ENCODE measurements at regions not wholly inside any gene's neighbourhood (a gene's known extent, or its start where the extent isn't known, plus 50 kb on each side); places are given as distances from the start of the nearest gene placed in this dataset.

DNA sequence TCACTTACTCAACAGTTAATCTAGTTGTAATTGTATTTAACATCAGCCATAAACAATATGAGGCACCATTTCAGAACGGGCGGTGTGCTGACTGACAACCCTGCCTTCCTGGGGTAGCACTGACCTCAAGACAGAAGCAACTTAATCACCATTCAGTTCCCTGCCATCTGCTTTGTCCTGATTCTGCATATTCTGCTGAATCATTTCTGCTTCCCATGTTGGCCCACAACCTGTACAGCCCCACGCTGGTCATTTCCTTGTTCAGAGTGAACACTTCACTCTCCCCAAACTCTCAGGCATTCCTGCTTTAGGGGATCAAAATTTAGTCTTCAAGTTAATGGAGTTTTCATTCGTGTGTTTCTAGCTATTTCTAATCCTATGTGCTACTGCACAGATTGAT is 132.3 kb upstream of the ZBED5 start:
- Histone ChIP-seq H3K27ac (no peak overlapping the region), H3K4me3 (no peak overlapping the region), H3K36me3 (no peaks in the 10 kb centered on the region), H3K9me3 (no peaks in the 10 kb centered on the region), H3K27me3 (no peaks in the 10 kb centered on the region), H3K4me1 (no peaks in the 10 kb centered on the region)
- TF ChIP-seq, protein P1, sequence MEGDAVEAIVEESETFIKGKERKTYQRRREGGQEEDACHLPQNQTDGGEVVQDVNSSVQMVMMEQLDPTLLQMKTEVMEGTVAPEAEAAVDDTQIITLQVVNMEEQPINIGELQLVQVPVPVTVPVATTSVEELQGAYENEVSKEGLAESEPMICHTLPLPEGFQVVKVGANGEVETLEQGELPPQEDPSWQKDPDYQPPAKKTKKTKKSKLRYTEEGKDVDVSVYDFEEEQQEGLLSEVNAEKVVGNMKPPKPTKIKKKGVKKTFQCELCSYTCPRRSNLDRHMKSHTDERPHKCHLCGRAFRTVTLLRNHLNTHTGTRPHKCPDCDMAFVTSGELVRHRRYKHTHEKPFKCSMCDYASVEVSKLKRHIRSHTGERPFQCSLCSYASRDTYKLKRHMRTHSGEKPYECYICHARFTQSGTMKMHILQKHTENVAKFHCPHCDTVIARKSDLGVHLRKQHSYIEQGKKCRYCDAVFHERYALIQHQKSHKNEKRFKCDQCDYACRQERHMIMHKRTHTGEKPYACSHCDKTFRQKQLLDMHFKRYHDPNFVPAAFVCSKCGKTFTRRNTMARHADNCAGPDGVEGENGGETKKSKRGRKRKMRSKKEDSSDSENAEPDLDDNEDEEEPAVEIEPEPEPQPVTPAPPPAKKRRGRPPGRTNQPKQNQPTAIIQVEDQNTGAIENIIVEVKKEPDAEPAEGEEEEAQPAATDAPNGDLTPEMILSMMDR (IDR thresholded peaks at IDR 0.05): no peak
- DNase-seq: no peak
- intact Hi-C loops (cut with DNase I; ENCODE audit: low total_unique reads): no loop called here

DNA sequence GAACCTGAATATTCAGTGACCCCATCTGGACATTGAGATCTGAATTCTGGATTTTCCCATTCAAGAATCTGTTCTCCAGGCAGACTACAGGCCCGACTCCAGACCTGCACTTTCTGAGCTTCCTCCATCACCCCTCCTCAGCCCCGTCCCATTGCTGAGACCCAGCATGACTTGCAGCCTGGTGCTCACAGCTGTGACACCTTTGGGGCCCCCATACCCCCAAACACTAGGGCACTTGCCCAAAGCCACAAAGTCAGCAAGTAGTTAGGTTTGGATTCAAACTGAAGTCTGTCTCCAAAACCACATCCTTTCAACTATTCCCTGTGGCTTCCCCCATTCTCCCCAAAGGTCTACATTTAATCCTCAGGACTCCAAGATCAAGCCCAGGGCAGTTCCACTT is 128.2 kb upstream of the ZBED5 start:
- TF ChIP-seq, protein P1 (IDR thresholded peaks at IDR 0.05): no peak
- no peaks in the 10 kb centered on the region for H3K9me3 ChIP-seq
- no peaks in the 10 kb centered on the region for H3K36me3 ChIP-seq
- no peaks in the 10 kb centered on the region for H3K27me3 ChIP-seq
- no peaks in the 10 kb centered on the region for H3K4me1 ChIP-seq
- no peak overlapping the region for H3K4me3 ChIP-seq
- no peak overlapping the region for H3K27ac ChIP-seq
- DNase-seq: no peak
- intact Hi-C loops (cut with DNase I; ENCODE audit: low total_unique reads): no loop called here

DNA sequence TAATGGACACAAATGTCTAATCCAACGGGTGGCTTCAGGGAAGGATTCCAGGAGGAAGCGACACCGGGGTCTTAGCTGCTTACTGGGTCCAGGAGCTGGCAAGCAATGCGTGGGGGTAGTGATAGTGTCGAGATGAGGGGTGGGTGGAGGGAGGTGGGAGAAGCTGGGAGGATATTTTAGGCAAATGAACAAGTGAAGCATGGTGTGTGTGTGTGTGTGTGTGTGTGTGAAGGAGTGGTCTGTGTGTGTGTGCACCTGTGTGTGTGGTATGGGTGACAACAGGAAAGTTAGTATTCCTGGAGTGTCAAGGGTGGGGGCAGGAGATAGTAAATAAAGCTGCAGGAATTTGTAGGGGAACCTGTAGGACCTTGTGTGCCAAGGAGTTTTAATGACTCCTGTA is 126.9 kb upstream of the ZBED5 start:
- DNase-seq: no peak
- H3K27ac ChIP-seq: no peak overlapping the region
- TF ChIP-seq, protein P1 (IDR thresholded peaks at IDR 0.05): no peak
- H3K27me3 ChIP-seq: no peaks in the 10 kb centered on the region
- no peak overlapping the region for H3K4me3 ChIP-seq
- no peaks in the 10 kb centered on the region for H3K4me1 ChIP-seq
- H3K9me3 ChIP-seq: no peaks in the 10 kb centered on the region
- no peaks in the 10 kb centered on the region for H3K36me3 ChIP-seq
- intact Hi-C loops (cut with DNase I; ENCODE audit: low total_unique reads): no loop called here

DNA sequence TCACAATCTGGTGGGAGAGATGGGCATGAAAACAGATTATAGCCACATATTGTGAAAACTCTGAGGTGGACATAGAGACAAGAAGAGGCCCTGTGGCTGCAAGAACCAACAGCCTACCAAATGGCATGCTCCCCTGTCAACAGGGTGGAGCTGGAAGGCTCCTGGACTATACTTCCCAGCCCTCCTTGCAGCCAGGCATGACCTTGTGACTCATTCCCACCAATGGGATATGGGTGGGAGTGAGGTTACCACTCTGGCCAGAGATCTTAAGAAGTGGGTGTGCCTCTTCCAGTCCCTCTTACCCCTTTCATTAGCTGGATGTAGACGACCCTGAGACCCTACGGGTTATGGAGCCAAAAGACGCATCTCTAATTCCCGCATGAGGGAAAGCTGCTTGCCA is 126.4 kb upstream of the ZBED5 start:
- Histone ChIP-seq H3K27me3 (no peaks in the 10 kb centered on the region), H3K27ac (no peak overlapping the region), H3K4me3 (no peak overlapping the region), H3K36me3 (no peaks in the 10 kb centered on the region), H3K9me3 (no peaks in the 10 kb centered on the region), H3K4me1 (no peaks in the 10 kb centered on the region)
- TF ChIP-seq, protein P1 (IDR thresholded peaks at IDR 0.05): no peak
- DNase-seq: no peak
- intact Hi-C loops (cut with DNase I; ENCODE audit: low total_unique reads): no loop called here

DNA sequence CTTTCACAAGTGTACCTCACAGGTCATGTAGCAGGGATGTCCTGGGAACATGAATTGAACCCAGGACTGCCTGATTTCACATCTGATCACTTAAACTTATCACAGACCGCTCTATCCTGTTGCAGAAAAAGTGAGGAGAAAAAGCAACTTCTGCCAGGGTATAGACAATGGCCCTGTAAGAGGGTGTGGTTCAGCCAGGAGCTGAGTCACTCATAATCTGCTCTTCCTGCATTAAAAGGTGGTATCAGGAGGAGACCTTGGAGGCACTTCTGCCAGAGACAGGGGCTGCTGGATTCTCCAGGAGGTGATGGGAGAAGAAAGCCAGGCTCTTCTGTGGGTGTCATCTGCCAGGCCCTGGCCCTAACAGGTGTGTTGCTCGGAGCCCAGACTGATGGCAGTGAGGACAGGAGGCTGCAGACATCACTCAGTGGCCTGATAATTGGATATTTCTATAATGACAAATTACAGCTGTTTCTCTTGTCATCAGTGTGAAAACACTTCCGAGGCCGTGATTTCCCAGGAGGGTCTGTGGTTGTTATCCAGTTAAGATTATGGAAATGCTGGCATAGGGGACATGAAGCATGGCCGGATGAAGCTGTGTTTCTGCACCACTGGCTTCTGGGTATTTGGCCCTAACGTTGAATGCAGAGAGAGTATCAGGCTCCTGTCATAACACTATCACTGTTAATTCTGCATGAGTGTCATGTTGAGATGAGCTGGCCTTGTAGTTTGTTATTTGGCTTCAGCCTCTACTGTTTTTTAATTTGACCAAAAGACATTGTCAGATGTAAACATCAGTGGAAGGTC is 125.1 kb upstream of the ZBED5 start:
- no peak for DNase-seq
- intact Hi-C loops (cut with DNase I; ENCODE audit: low total_unique reads): no loop called here
- Histone ChIP-seq H3K27ac (no peak overlapping the region), H3K27me3 (no peaks in the 10 kb centered on the region), H3K9me3 (no peaks in the 10 kb centered on the region), H3K4me3 (no peak overlapping the region), H3K4me1 (no peaks in the 10 kb centered on the region), H3K36me3 (no peaks in the 10 kb centered on the region)
- TF ChIP-seq, protein P1 (IDR thresholded peaks at IDR 0.05): no peak

All from tibial artery (tissue), 4 donors.